ENCODE measurements at regions not wholly inside any gene's neighbourhood (a gene's known extent, or its start where the extent isn't known, plus 50 kb on each side); places are given as distances from the start of the nearest gene placed in this dataset.
A peak's percentile ranks its signal among the peaks of the same experiment; 100 is the strongest.
"Not testable (repeated sequence)": the region's sequence is repeated elsewhere in the genome, so short reads cannot be mapped to it uniquely, and the experiment has no call there.

GRCh38 chr2:7655629-7656028 lies 738.4 kb downstream of the RNF144A start:
- DNase-seq = no peak

GRCh38 chr2:7657526-7657925 lies 740.3 kb downstream of the RNF144A start:
- DNase-seq = not testable (repeated sequence)

GRCh38 chr2:7658486-7658885 lies 741.3 kb downstream of the RNF144A start:
- DNase-seq = no peak

GRCh38 chr2:7660816-7661215 lies 743.6 kb downstream of the RNF144A start:
- no peak for DNase-seq

- no peak for DNase-seq
Observed at GRCh38 chr2:7661502-7661901, 744.3 kb downstream of the RNF144A start.

GRCh38 chr2:7665880-7666279 lies 748.7 kb downstream of the RNF144A start:
- no peak for DNase-seq

GRCh38 chr2:7666596-7667259 lies 749.5 kb downstream of the RNF144A start:
- DNase-seq = no peak

- DNase-seq = no peak
Observed at GRCh38 chr2:7667260-7667757, 750.1 kb downstream of the RNF144A start.

GRCh38 chr2:7670905-7671641 lies 753.9 kb downstream of the RNF144A start:
- DNase-seq = no peak

- DNase-seq = no peak
Observed at GRCh38 chr2:7672027-7672684, 754.9 kb downstream of the RNF144A start.

GRCh38 chr2:7672685-7673071 lies 755.5 kb downstream of the RNF144A start:
- no peak for DNase-seq

- no peak for DNase-seq
Observed at GRCh38 chr2:7673101-7673500, 755.9 kb downstream of the RNF144A start.

GRCh38 chr2:7673853-7674252 lies 756.6 kb downstream of the RNF144A start:
- DNase-seq = no peak

- DNase-seq = no peak
Observed at GRCh38 chr2:7674606-7675005, 757.4 kb downstream of the RNF144A start.

- DNase-seq = no peak
Observed at GRCh38 chr2:7676714-7677113, 759.5 kb downstream of the RNF144A start.

GRCh38 chr2:7681881-7682461 lies 764.8 kb downstream of the RNF144A start:
- DNase-seq = no peak

GRCh38 chr2:7683196-7683595 lies 766.0 kb downstream of the RNF144A start:
- no peak for DNase-seq

GRCh38 chr2:7683708-7684107 lies 766.5 kb downstream of the RNF144A start:
- DNase-seq = no peak

- DNase-seq = no peak
Observed at GRCh38 chr2:7685342-7686015, 768.3 kb downstream of the RNF144A start.

GRCh38 chr2:7686016-7686385 lies 768.8 kb downstream of the RNF144A start:
- no peak for DNase-seq

- no peak for DNase-seq
Observed at GRCh38 chr2:7691961-7692656, 774.9 kb downstream of the RNF144A start.

- peak; percentile 16 for DNase-seq
Observed at GRCh38 chr2:7692657-7693161, 775.5 kb downstream of the RNF144A start.
